NCI-H2107 treated with DMSO at 0.1 percent for 48 hours (cell line): ENCODE measurements at regions not wholly inside any gene's neighbourhood (a gene's known extent, or its start where the extent isn't known, plus 50 kb on each side); places are given as distances from the start of the nearest gene placed in this dataset.
"Not testable (repeated sequence)": the region's sequence is repeated elsewhere in the genome, so short reads cannot be mapped to it uniquely, and the experiment has no call there.

Source experiments
- DNase-seq: peaks from one replicate; lab custom pipeline; 2025; ENCODE audit not compliant: unreplicated experiment; lab: John Stamatoyannopoulos, UW

GRCh38 chr10:2924431-2924830 is 142.9 kb upstream of the PFKP start:
- DNase-seq, result no peak

- DNase-seq, result no peak
Observed at GRCh38 chr10:2921956-2922680, 145.2 kb upstream of the PFKP start.

GRCh38 chr10:2920637-2921036 is 146.7 kb upstream of the PFKP start:
- peak; percentile 58 for DNase-seq

- no peak for DNase-seq
Observed at GRCh38 chr10:2920168-2920567, 147.2 kb upstream of the PFKP start.

- no peak for DNase-seq
Observed at GRCh38 chr10:2919016-2919415, 148.3 kb upstream of the PFKP start.

- no peak for DNase-seq
Observed at GRCh38 chr10:2918489-2918888, 148.9 kb upstream of the PFKP start.

- no peak for DNase-seq
Observed at GRCh38 chr10:2917926-2918325, 149.4 kb upstream of the PFKP start.

- DNase-seq, result no peak
Observed at GRCh38 chr10:2915412-2915811, 151.9 kb upstream of the PFKP start.

- DNase-seq, result no peak
Observed at GRCh38 chr10:2914741-2915140, 152.6 kb upstream of the PFKP start.

GRCh38 chr10:2913474-2913873 is 153.9 kb upstream of the PFKP start:
- no peak for DNase-seq

GRCh38 chr10:2910656-2911055 is 156.7 kb upstream of the PFKP start:
- DNase-seq, result no peak

- DNase-seq, result no peak
Observed at GRCh38 chr10:2909921-2910320, 157.4 kb upstream of the PFKP start.

- DNase-seq, result no peak
Observed at GRCh38 chr10:2908851-2909630, 158.3 kb upstream of the PFKP start.

- no peak for DNase-seq
Observed at GRCh38 chr10:2906974-2907373, 160.4 kb upstream of the PFKP start.

- no peak for DNase-seq
Observed at GRCh38 chr10:2905851-2906250, 161.5 kb upstream of the PFKP start.

GRCh38 chr10:2900530-2900929 is 166.8 kb upstream of the PFKP start:
- DNase-seq, result no peak

GRCh38 chr10:2899246-2899951 is 167.9 kb upstream of the PFKP start:
- no peak for DNase-seq

GRCh38 chr10:2898509-2898860 is 168.9 kb upstream of the PFKP start:
- DNase-seq, result no peak

- DNase-seq, result no peak
Observed at GRCh38 chr10:2897619-2898508, 169.5 kb upstream of the PFKP start.

- not testable (repeated sequence) for DNase-seq
Observed at GRCh38 chr10:2896334-2896733, 171.0 kb upstream of the PFKP start.

GRCh38 chr10:2895594-2896196 is 171.7 kb upstream of the PFKP start:
- no peak for DNase-seq
